Transverse colon (tissue), 4 donors: ENCODE measurements at regions not wholly inside any gene's neighbourhood (a gene's known extent, or its start where the extent isn't known, plus 50 kb on each side); places are given as distances from the start of the nearest gene placed in this dataset.

Source experiments
- DNase-seq: peaks from one replicate; pipeline ENCODE4 v3.0.0-alpha.2; 2019
- H3K27ac ChIP-seq, 4 donors: fragments of 200-600 bp; sonication (generic); 2 replicates each; pipeline ENCODE4 v1.5.1; 2016 to 2018; ENCODE audit warnings: inconsistent platforms in 4 of 4
- H3K27me3 ChIP-seq: fragments of 200-600 bp; sonication (generic); 2 replicates; pipeline ENCODE4 v1.5.1; 2017; ENCODE audit warnings: inconsistent platforms
- H3K36me3 ChIP-seq, 4 donors: fragments of 200-600 bp; sonication (generic); 2 replicates each; pipeline ENCODE4 v1.5.1; 2017 to 2019; ENCODE audit warnings: inconsistent platforms in 4 of 4
- H3K4me1 ChIP-seq, 4 donors: fragments of 200-600 bp; sonication (generic); 2 replicates each; pipeline ENCODE4 v1.5.1; 2017 to 2020; ENCODE audit warnings: inconsistent platforms in 4 of 4
- H3K4me3 ChIP-seq, 4 donors: fragments of 200-600 bp; sonication (generic); 1 replicate in 1 of 4; 2 replicates in 3 of 4; pipeline versions ENCODE4 v1.5.1 to v1.6.1; 2017 to 2019; ENCODE audit warnings: inconsistent platforms in 4 of 4
- H3K9me3 ChIP-seq, 2 donors: fragments of 200-600 bp; sonication (generic); 2 replicates each; pipeline ENCODE4 v1.5.1; 2017 to 2019; ENCODE audit warnings: inconsistent platforms in 2 of 2
- CTCF ChIP-seq, 5 experiments: fragments of 200-600 bp in 3 of 5; fragments of 450-650 bp in 2 of 5; sonication (generic) in 3 of 5; IDR thresholded peaks; 1 replicate in 2 of 5; 2 replicates in 3 of 5; pipeline ENCODE4 v1.5.1; 2016 to 2017; ENCODE audit warnings: antibody characterized with exemption in 5 of 5, inconsistent platforms in 3 of 5, mild to moderate bottlenecking in 2 of 5, moderate library complexity in 1 of 5
- EP300 ChIP-seq: sonication (generic); formaldehyde crosslinking; IDR thresholded peaks from one replicate; pipeline ENCODE4 v1.6.1; 2017; ENCODE audit warnings: antibody characterized with exemption, low read depth
- POLR2A ChIP-seq: fragments of 450-650 bp; IDR thresholded peaks from one replicate; pipeline ENCODE4 v1.6.1; 2016; ENCODE audit warnings: antibody characterized with exemption, mild to moderate bottlenecking, moderate library complexity
- POLR2AphosphoS5 ChIP-seq, 3 donors: sonication (generic); formaldehyde crosslinking; IDR thresholded peaks; one replicate each; pipeline ENCODE4 v1.6.1; 2016; ENCODE audit warnings: antibody characterized with exemption in 3 of 3
- WGBS, 2 donors: methylation state at CpG; one replicate each; pipeline ENCODE4 v1.1.5; 2018; ENCODE audit warnings: low coverage in 1 of 2; 5-methylcytosine and 5-hydroxymethylcytosine counted together
- in situ Hi-C, 4 donors: fragments of 200-750 bp; cut with MboI; loops; one replicate each; pipeline versions ENCODE4 v1.15.0 to v1.15.1; 2017; ENCODE audit warnings: low sequenced_read_pairs in 3 of 4, low pct_ligation_motif_present in 1 of 4, low pct_unique_long_range_greater_than_20kb in 1 of 4
- intact Hi-C: fragments of 100-400 bp; cut with DNase I; formaldehyde crosslinking; loops from one replicate; pipeline ENCODE4 v1.15.1; 2023; ENCODE audit warnings: low total_unique reads

DNA sequence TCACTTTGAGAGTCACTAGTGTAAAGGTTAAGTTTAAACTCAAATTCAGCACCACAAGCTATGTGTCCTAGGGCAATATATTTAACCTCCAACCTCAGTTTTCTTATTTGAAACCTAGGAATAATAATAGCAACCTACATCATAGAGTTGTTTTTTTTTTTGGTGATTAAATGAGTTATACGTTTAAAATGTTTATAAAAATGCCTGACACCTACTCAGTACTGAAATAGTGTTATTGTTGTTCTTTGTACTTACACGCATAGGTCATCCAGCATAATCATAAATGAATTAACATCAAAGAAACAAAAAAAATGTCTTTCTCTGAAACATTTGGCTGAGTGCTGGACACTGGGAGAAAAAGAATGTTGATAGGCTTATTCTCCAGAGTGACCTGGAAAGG, 266.8 kb upstream of the PRMT6 start:
- 58 to 62% methylated on average over 2 of the region's 2 CpGs for WGBS, 2 donors

GRCh38 chr1:106791041-106791440, 265.4 kb upstream of the PRMT6 start:
- Histone ChIP-seq H3K27me3 (no peaks in the 10 kb centered on the region), H3K27ac (no peak overlapping the region), H3K4me1 (no peaks in the 10 kb centered on the region), H3K4me3 (no peak overlapping the region), H3K36me3 (no peaks in the 10 kb centered on the region), H3K9me3 (no peaks in the 10 kb centered on the region)
- in situ Hi-C loops: no loop called here
- 79 to 86% methylated on average over 6 to 11 of the region's 11 CpGs for WGBS, 2 donors
- TF ChIP-seq CTCF (IDR thresholded peaks at IDR 0.05) (no peak), EP300 (no peak), POLR2A (no peak), POLR2AphosphoS5 (IDR thresholded peaks at IDR 0.05) (no peak)
- intact Hi-C loops: no loop called here
- no peak for DNase-seq

More for the DNA sequence above, 266.8 kb upstream of the PRMT6 start:
- H3K27me3 ChIP-seq: no peaks in the 10 kb centered on the region
- in situ Hi-C loops: no loop called here
- H3K4me3 ChIP-seq: no peak overlapping the region
- DNase-seq: no peak
- H3K4me1 ChIP-seq: no peaks in the 10 kb centered on the region
- H3K27ac ChIP-seq: no peak overlapping the region
- no peak for TF ChIP-seq CTCF (IDR thresholded peaks at IDR 0.05)
- TF ChIP-seq POLR2AphosphoS5 (IDR thresholded peaks at IDR 0.05): no peak
- TF ChIP-seq POLR2A: no peak
- no peak for TF ChIP-seq EP300
- no peaks in the 10 kb centered on the region for H3K9me3 ChIP-seq
- H3K36me3 ChIP-seq: no peaks in the 10 kb centered on the region
- intact Hi-C loops: no loop called here

GRCh38 chr1:106793651-106794050, 262.8 kb upstream of the PRMT6 start:
- in situ Hi-C loops: no loop called here
- Histone ChIP-seq H3K4me1 (no peaks in the 10 kb centered on the region), H3K27ac (no peak overlapping the region), H3K36me3 (no peaks in the 10 kb centered on the region), H3K4me3 (no peak overlapping the region), H3K27me3 (no peaks in the 10 kb centered on the region), H3K9me3 (no peaks in the 10 kb centered on the region)
- 69 to 72% methylated on average over 2 of the region's 2 CpGs for WGBS, 2 donors
- DNase-seq: no peak
- intact Hi-C loops: no loop called here
- TF ChIP-seq POLR2AphosphoS5 (IDR thresholded peaks at IDR 0.05) (no peak), CTCF (IDR thresholded peaks at IDR 0.05) (no peak), POLR2A (no peak), EP300 (no peak)

DNA sequence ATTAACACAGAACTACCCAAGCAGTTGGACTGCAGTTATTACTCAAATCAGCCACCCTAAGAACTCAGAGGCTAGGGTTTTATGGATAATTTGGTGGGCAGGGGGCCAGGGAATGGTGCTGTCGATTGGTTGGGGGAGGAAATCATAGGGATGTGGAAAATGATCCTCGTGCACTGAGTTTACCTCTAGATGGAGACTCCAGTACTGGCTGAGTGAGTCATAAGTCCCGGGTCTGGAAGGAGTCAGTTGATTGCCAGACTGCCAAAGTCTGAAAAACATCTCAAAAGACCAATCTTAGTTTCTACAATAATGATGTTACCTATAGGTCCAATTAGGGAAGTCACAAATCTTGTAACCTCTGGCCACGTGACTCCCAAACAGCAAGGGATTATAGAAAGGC, 257.5 kb upstream of the PRMT6 start:
- Histone ChIP-seq H3K4me3 (no peak overlapping the region), H3K27me3 (no peaks in the 10 kb centered on the region), H3K27ac (no peak overlapping the region), H3K4me1 (no peaks in the 10 kb centered on the region), H3K9me3 (no peaks in the 10 kb centered on the region), H3K36me3 (no peaks in the 10 kb centered on the region)
- DNase-seq: no peak
- intact Hi-C loops (no loop called here), in situ Hi-C loops (no loop called here)
- TF ChIP-seq POLR2AphosphoS5 (IDR thresholded peaks at IDR 0.05) (no peak), POLR2A (no peak), CTCF (IDR thresholded peaks at IDR 0.05) (no peak), EP300 (no peak)
- 41 to 43% methylated on average over 3 to 4 of the region's 4 CpGs for WGBS, 2 donors
